CD14-positive monocyte (primary cell): ENCODE measurements at regions not wholly inside any gene's neighbourhood (a gene's known extent, or its start where the extent isn't known, plus 50 kb on each side); places are given as distances from the start of the nearest gene placed in this dataset.

Source experiments
- DNase-seq, 3 donors: peaks; one replicate each; pipeline ENCODE4 v3.0.0-alpha.2; 2011 to 2022
- H2AFZ ChIP-seq: 2 replicates; pipeline ENCODE4 v1.6.0; 2012; ENCODE audit warnings: mild to moderate bottlenecking, low read depth, low read length, inconsistent platforms; ENCODE audit not compliant: insufficient read depth, poor library complexity, severe bottlenecking
- H3K27ac ChIP-seq, 2 donors: 1 replicate in 1 of 2; 2 replicates in 1 of 2; pipeline ENCODE4 v1.5.1; 2012 to 2013; ENCODE audit warnings: low read length in 2 of 2, control low read depth in 1 of 2, inconsistent platforms in 1 of 2, low read depth in 1 of 2, mild to moderate bottlenecking in 1 of 2
- H3K27me3 ChIP-seq, 2 donors: one replicate each; pipeline versions ENCODE4 v1.6.0 to v1.6.1; 2011 to 2013; ENCODE audit warnings: low read length in 2 of 2; ENCODE audit not compliant: control insufficient read depth in 2 of 2, insufficient read depth in 2 of 2
- H3K36me3 ChIP-seq, 2 donors: replicated peaks in 1 of 2; 1 replicate in 1 of 2; 2 replicates in 1 of 2; pipeline versions ENCODE4 v1.5.1 to v1.6.1; 2012 to 2013; ENCODE audit warnings: low read length in 2 of 2, control low read depth in 1 of 2, inconsistent platforms in 1 of 2, mild to moderate bottlenecking in 1 of 2; ENCODE audit not compliant: insufficient read depth in 2 of 2, control insufficient read depth in 1 of 2
- H3K4me1 ChIP-seq, 2 donors: 1 replicate in 1 of 2; 2 replicates in 1 of 2; pipeline versions ENCODE4 v1.5.1 to v1.6.1; 2012 to 2013; ENCODE audit warnings: low read length in 2 of 2, control low read depth in 1 of 2, inconsistent platforms in 1 of 2, mild to moderate bottlenecking in 1 of 2, moderate library complexity in 1 of 2; ENCODE audit not compliant: insufficient read depth in 2 of 2, control insufficient read depth in 1 of 2
- H3K4me2 ChIP-seq: replicated peaks from 2 replicates; pipeline ENCODE3; 2012; ENCODE audit warnings: low read length, moderate library complexity, mild to moderate bottlenecking; ENCODE audit not compliant: poor library complexity, severe bottlenecking; ENCODE audit errors: extremely low read depth
- H3K4me3 ChIP-seq, 3 experiments: fragments of 200-600 bp in 1 of 3; sonication (generic) in 1 of 3; replicated peaks in 1 of 3; 1 replicate in 2 of 3; 2 replicates in 1 of 3; pipeline ENCODE4 v1.5.1; 2011 to 2013; ENCODE audit warnings: low read length in 3 of 3, mild to moderate bottlenecking in 3 of 3, control low read depth in 2 of 3, low read depth in 2 of 3, inconsistent platforms in 1 of 3, moderate library complexity in 1 of 3
- H3K79me2 ChIP-seq: 2 replicates; pipeline ENCODE4 v1.6.0; 2012; ENCODE audit warnings: mild to moderate bottlenecking, control low read depth, inconsistent platforms, low read length, moderate library complexity; ENCODE audit not compliant: insufficient read depth
- H3K9ac ChIP-seq: 2 replicates; pipeline ENCODE4 v1.6.0; 2017; ENCODE audit warnings: low read length, mild to moderate bottlenecking; ENCODE audit not compliant: insufficient read depth, poor library complexity, severe bottlenecking
- H3K9me3 ChIP-seq, 2 donors: replicated peaks in 1 of 2; 1 replicate in 1 of 2; 2 replicates in 1 of 2; pipeline versions ENCODE4 v1.5.1 to v1.6.1; 2012 to 2013; ENCODE audit warnings: low read length in 2 of 2, control low read depth in 1 of 2; ENCODE audit not compliant: control insufficient read depth in 1 of 2, insufficient read depth in 1 of 2
- H4K20me1 ChIP-seq: 2 replicates; pipeline ENCODE4 v1.6.0; 2012; ENCODE audit warnings: mild to moderate bottlenecking, low read length, control low read depth, moderate library complexity; ENCODE audit not compliant: insufficient read depth
- H3K27ac Mint-ChIP-seq, 7 donors: one replicate each; pipeline ENCODE4 v1.8.0; 2020; ENCODE audit warnings: mild to moderate bottlenecking in 7 of 7, mixed read lengths in 7 of 7, moderate library complexity in 6 of 7, inconsistent platforms in 2 of 7
- H3K27me3 Mint-ChIP-seq, 3 donors: one replicate each; pipeline ENCODE4 v1.8.0; 2021 to 2022; ENCODE audit warnings: low read depth in 3 of 3, mild to moderate bottlenecking in 3 of 3, mixed read lengths in 3 of 3, moderate library complexity in 3 of 3, inconsistent platforms in 1 of 3
- H3K36me3 Mint-ChIP-seq, 2 donors: one replicate each; pipeline ENCODE4 v1.8.0; 2020; ENCODE audit warnings: mixed read lengths in 2 of 2, inconsistent platforms in 1 of 2, mild to moderate bottlenecking in 1 of 2
- H3K4me1 Mint-ChIP-seq: one replicate; pipeline ENCODE4 v1.8.0; 2020; ENCODE audit warnings: mild to moderate bottlenecking, mixed read lengths
- H3K4me3 Mint-ChIP-seq, 2 donors: one replicate each; pipeline ENCODE4 v1.8.0; 2020; ENCODE audit warnings: mild to moderate bottlenecking in 2 of 2, mixed read lengths in 2 of 2, moderate library complexity in 1 of 2
- H3K9me3 Mint-ChIP-seq, 7 donors: one replicate each; pipeline ENCODE4 v1.8.0; 2020 to 2022; ENCODE audit warnings: mixed read lengths in 7 of 7, mild to moderate bottlenecking in 6 of 7, moderate library complexity in 6 of 7, inconsistent platforms in 2 of 7
- WGBS: methylation state at CpG from one replicate; pipeline ENCODE4 v1.1.5; 2013; ENCODE audit warnings: missing lambda C conversion rate; ENCODE audit not compliant: insufficient coverage; 5-methylcytosine and 5-hydroxymethylcytosine counted together
- intact Hi-C, 2 donors: fragments of 100-400 bp; cut with micrococcal nuclease; formaldehyde crosslinking; loops; one replicate each; pipeline versions ENCODE4 v1.15.0 to v1.15.1; 2023
- TF ChIP-seq, protein P1 (sequence below): fragments of 200-600 bp; IDR thresholded peaks from one replicate; pipeline ENCODE4 v1.8.0; 2022; ENCODE audit warnings: antibody characterized with exemption, mild to moderate bottlenecking

DNA sequence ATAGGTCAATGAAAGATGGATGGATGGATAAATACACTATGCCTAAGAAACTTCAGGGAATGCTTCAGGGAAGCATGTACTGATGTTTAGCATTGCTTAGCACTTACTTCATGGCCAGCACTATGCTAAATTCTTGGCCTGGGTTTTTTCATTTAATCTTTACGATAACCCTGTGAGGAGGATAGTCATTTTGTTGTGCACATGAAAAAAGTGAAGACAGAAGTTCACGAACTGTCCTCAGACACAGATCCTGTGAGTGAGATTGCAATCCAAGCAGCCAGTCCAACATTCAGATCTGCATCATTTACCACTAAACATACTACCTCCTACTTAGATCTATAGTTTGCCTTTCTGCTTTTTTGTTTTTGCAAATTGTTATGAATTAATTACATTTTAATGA, 510.8 kb upstream of the AGTR1 start:
- no peak overlapping the region for H3K4me2 ChIP-seq
- no peak overlapping the region for H3K9ac ChIP-seq
- Mint-ChIP-seq H3K27me3 (no peaks in the 10 kb centered on the region), H3K36me3 (no peaks in the 10 kb centered on the region), H3K27ac (no peak overlapping the region), H3K4me3 (no peak overlapping the region), H3K4me1 (no peaks in the 10 kb centered on the region), H3K9me3 (peaks cover 0 to 2% (median 0%) of the 10 kb centered on the region in 7 donors)
- H3K27me3 ChIP-seq = no peaks in the 10 kb centered on the region
- DNase-seq = no peak
- H3K27ac ChIP-seq = no peak overlapping the region
- H3K79me2 ChIP-seq = no peaks in the 10 kb centered on the region
- no peaks in the 10 kb centered on the region for H3K4me1 ChIP-seq
- H3K36me3 ChIP-seq = no peaks in the 10 kb centered on the region
- H3K9me3 ChIP-seq = no peaks in the 10 kb centered on the region
- WGBS = no CpG with 5 or more reads among the region's 2 CpGs
- H3K4me3 ChIP-seq = no peak overlapping the region
- no peak overlapping the region for H2AFZ ChIP-seq
- TF ChIP-seq, protein P1, sequence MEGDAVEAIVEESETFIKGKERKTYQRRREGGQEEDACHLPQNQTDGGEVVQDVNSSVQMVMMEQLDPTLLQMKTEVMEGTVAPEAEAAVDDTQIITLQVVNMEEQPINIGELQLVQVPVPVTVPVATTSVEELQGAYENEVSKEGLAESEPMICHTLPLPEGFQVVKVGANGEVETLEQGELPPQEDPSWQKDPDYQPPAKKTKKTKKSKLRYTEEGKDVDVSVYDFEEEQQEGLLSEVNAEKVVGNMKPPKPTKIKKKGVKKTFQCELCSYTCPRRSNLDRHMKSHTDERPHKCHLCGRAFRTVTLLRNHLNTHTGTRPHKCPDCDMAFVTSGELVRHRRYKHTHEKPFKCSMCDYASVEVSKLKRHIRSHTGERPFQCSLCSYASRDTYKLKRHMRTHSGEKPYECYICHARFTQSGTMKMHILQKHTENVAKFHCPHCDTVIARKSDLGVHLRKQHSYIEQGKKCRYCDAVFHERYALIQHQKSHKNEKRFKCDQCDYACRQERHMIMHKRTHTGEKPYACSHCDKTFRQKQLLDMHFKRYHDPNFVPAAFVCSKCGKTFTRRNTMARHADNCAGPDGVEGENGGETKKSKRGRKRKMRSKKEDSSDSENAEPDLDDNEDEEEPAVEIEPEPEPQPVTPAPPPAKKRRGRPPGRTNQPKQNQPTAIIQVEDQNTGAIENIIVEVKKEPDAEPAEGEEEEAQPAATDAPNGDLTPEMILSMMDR = no peak
- intact Hi-C loops = no loop called here
- H4K20me1 ChIP-seq = no peaks in the 10 kb centered on the region

DNA sequence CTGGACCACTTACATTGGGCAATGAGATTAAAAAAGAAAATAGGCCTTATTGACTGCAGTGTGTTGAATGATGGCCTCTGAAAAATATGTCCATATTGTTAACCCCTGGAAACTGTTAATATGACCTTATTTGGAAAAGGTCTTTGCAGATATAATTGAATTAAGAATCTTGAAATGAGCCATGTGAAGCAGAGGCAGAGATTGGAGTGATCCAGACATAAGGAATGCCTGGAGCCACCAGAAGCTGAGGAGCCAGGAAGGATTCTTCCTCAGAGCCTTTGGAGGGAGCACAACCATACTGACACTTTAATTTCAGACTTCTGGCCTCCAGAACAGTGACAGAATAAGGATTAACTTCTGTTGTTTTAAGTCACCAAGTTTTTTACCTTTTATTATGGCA, 510.4 kb upstream of the AGTR1 start:
- no peaks in the 10 kb centered on the region for H3K4me1 Mint-ChIP-seq
- no peaks in the 10 kb centered on the region for H3K27me3 Mint-ChIP-seq
- no peaks in the 10 kb centered on the region for H3K9me3 ChIP-seq

More for the DNA sequence above, 510.4 kb upstream of the AGTR1 start:
- TF ChIP-seq, protein P1 = no peak
- H4K20me1 ChIP-seq = no peaks in the 10 kb centered on the region
- H3K36me3 ChIP-seq = no peaks in the 10 kb centered on the region
- intact Hi-C loops = no loop called here
- no peak overlapping the region for H3K4me3 ChIP-seq
- no peaks in the 10 kb centered on the region for H3K4me1 ChIP-seq
- DNase-seq = no peak
- H3K4me3 Mint-ChIP-seq = no peak overlapping the region
- no peaks in the 10 kb centered on the region for H3K79me2 ChIP-seq
- H3K9me3 Mint-ChIP-seq = peaks cover 0 to 2% (median 0%) of the 10 kb centered on the region in 7 donors
- H2AFZ ChIP-seq = no peak overlapping the region
- no peaks in the 10 kb centered on the region for H3K27me3 ChIP-seq
- no peak overlapping the region for H3K27ac Mint-ChIP-seq
- H3K36me3 Mint-ChIP-seq = no peaks in the 10 kb centered on the region
- no peak overlapping the region for H3K9ac ChIP-seq
- H3K27ac ChIP-seq = no peak overlapping the region
- H3K4me2 ChIP-seq = no peak overlapping the region
